ENCODE measurements at regions not wholly inside any gene's neighbourhood (a gene's known extent, or its start where the extent isn't known, plus 50 kb on each side); places are given as distances from the start of the nearest gene placed in this dataset.

DNA sequence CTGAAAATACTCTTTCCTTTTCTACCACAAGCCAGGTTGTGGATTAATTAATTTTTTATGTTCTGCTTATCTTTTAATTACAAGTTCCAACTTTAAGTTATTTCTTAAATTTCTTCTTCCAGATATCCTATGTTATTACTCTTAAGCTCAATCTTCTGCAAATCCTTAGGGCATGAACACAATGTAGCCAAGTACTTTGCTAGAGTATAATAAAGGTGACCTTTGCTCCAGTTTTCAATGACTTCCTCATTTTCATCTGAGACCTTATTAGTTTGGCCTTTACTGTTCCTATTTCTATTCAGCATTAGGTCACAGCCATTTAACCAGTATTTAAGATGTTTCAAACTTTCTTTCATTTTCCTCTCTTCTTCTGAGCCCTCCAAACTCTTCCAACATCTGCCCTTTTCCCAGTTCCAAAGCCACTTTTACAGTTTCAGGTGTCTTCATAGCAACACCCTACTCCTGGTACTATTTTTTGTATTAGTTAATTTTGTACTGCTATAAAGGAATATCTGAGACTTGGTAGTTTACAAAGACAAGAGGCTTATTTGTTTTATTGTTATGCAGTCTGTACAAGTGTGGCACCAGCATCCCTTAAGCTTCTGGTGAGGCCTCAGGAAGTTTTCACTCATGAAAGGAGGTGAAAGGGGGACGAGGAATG, 886.2 kb upstream of the GHITM start:
- Histone ChIP-seq H3K36me3 (no peaks in the 10 kb centered on the region), H3K4me3 (no peak overlapping the region), H3K27me3 (no peaks in the 10 kb centered on the region), H3K9me3 (peaks cover 0 to 24% (median 15%) of the 10 kb centered on the region in 4 donors), H3K4me1 (no peaks in the 10 kb centered on the region), H3K27ac (replicated peaks in 1 of 4) (no peak overlapping the region)
- TF ChIP-seq POLR2AphosphoS5 (IDR thresholded peaks at IDR 0.05) (no peak), EP300 (IDR thresholded peaks at IDR 0.05) (no peak), POLR2A (IDR thresholded peaks at IDR 0.05; ENCODE audit: low read depth) (no peak)
- TF ChIP-seq, protein P1, sequence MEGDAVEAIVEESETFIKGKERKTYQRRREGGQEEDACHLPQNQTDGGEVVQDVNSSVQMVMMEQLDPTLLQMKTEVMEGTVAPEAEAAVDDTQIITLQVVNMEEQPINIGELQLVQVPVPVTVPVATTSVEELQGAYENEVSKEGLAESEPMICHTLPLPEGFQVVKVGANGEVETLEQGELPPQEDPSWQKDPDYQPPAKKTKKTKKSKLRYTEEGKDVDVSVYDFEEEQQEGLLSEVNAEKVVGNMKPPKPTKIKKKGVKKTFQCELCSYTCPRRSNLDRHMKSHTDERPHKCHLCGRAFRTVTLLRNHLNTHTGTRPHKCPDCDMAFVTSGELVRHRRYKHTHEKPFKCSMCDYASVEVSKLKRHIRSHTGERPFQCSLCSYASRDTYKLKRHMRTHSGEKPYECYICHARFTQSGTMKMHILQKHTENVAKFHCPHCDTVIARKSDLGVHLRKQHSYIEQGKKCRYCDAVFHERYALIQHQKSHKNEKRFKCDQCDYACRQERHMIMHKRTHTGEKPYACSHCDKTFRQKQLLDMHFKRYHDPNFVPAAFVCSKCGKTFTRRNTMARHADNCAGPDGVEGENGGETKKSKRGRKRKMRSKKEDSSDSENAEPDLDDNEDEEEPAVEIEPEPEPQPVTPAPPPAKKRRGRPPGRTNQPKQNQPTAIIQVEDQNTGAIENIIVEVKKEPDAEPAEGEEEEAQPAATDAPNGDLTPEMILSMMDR (IDR thresholded peaks at IDR 0.05), result no peak
- DNase-seq (ENCODE audit: extremely low spot score), result no peak
- WGBS, result 80% methylated on average over 1 of the region's 1 CpG
- intact Hi-C loops (cut with DNase I), result no loop called here

DNA sequence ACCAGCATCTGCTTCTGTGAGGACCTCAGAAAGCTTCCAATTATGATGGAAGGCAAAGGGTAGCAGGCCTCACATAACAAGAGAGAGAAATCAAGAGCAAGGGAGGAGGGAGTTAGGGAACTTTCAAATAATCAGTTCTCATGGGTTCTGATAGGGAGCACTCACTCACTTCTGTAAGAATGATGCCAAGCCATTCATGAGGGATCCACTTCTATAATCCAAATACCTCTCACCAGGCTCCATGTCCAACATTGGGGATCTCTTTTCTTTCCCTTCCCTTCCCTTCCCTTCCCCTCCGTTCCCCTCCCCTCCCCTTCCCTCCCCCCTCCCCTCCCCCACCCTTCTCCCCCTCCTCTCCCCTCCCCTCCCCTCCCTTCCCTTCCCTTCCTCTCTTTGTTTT, 884.6 kb upstream of the GHITM start:
- Histone ChIP-seq H3K36me3 (no peaks in the 10 kb centered on the region), H3K4me3 (no peak overlapping the region), H3K9me3 (peaks cover 0 to 28% (median 15%) of the 10 kb centered on the region in 4 donors), H3K27me3 (no peaks in the 10 kb centered on the region), H3K27ac (replicated peaks in 1 of 4) (no peak overlapping the region), H3K4me1 (no peaks in the 10 kb centered on the region)
- no peak for DNase-seq (ENCODE audit: extremely low spot score)
- WGBS, result 69% methylated on average over 1 of the region's 1 CpG
- TF ChIP-seq POLR2AphosphoS5 (IDR thresholded peaks at IDR 0.05), result no peak
- intact Hi-C loops (cut with DNase I), result no loop called here

DNA sequence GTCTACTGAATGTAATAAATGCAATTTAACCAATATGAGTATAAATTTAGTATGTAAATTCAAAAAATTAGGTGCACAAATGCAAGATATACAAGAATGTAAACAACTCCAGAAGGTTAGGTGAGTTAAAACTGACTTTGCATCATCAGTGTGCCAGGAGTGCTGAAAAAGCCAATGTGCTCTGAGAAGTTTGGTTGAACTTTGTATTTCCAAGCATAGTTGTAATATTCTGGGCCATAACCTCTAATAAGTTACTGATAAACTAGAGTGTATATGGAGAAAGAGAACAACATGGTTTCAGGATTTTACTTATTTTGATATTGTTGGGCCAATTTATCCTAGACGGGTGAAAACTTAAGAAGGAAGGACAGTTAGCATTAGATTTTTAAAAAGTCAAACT, 876.9 kb upstream of the GHITM start:
- WGBS, result 96% methylated on average over 1 of the region's 1 CpG
- DNase-seq (ENCODE audit: extremely low spot score), result no peak
- no peak overlapping the region for H3K4me3 ChIP-seq
- H3K27me3 ChIP-seq, result no peaks in the 10 kb centered on the region
- intact Hi-C loops (cut with DNase I), result no loop called here
- TF ChIP-seq POLR2A (IDR thresholded peaks at IDR 0.05; ENCODE audit: low read depth), result no peak
- no peak for TF ChIP-seq EP300 (IDR thresholded peaks at IDR 0.05)
- no peak for TF ChIP-seq POLR2AphosphoS5 (IDR thresholded peaks at IDR 0.05)
- TF ChIP-seq, protein P1 (IDR thresholded peaks at IDR 0.05), result no peak
- H3K4me1 ChIP-seq, result no peaks in the 10 kb centered on the region
- no peaks in the 10 kb centered on the region for H3K36me3 ChIP-seq
- H3K9me3 ChIP-seq, result peaks cover 0 to 4% (median 2%) of the 10 kb centered on the region in 4 donors
- H3K27ac ChIP-seq (replicated peaks in 1 of 4), result no peak overlapping the region

DNA sequence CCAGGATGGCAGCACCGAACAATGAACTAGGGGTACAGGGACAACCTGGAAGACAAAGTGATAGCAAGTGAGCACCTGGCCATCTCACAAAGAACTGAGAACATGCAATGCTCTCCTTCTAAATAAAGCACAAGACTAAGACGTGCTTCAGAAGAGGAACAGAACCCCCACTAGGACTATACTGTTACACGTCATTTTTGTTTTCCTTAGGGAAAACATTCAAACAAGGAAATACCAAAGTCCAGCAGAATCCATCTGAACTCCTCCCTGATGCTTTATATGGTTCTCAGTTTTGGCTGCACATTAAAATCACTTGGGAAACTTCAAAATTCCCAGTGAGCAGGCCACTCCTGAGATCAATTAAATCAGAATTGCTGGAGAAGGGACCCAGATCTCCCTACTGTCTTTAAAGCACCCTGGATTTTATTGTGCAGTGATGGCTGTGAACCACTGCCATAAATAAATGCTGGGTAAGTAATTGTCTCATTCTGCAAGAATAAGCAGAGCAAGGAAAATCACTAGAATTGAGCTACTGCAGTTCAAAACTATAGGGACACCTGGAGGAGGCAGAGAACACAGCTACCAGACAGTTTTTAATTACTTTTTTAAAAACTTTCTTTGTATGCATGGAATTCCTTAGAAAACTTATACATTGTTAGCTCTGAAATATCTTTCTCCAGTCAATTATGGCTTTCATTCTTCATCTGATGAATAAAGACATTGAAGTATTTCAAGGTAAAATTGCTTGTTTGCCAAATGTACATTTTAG, 866.5 kb upstream of the GHITM start:
- Histone ChIP-seq H3K9me3 (no peaks in the 10 kb centered on the region), H3K36me3 (no peaks in the 10 kb centered on the region), H3K27me3 (no peaks in the 10 kb centered on the region), H3K4me1 (no peaks in the 10 kb centered on the region), H3K27ac (replicated peaks in 1 of 4) (no peak overlapping the region), H3K4me3 (no peak overlapping the region)
- intact Hi-C loops (cut with DNase I), result no loop called here
- TF ChIP-seq, protein P1 (IDR thresholded peaks at IDR 0.05), result no peak
- TF ChIP-seq POLR2A (IDR thresholded peaks at IDR 0.05; ENCODE audit: low read depth) (no peak), EP300 (IDR thresholded peaks at IDR 0.05) (no peak), POLR2AphosphoS5 (IDR thresholded peaks at IDR 0.05) (no peak)
- WGBS, result 49% methylated on average over 3 of the region's 3 CpGs
- DNase-seq (ENCODE audit: extremely low spot score), result no peak

DNA sequence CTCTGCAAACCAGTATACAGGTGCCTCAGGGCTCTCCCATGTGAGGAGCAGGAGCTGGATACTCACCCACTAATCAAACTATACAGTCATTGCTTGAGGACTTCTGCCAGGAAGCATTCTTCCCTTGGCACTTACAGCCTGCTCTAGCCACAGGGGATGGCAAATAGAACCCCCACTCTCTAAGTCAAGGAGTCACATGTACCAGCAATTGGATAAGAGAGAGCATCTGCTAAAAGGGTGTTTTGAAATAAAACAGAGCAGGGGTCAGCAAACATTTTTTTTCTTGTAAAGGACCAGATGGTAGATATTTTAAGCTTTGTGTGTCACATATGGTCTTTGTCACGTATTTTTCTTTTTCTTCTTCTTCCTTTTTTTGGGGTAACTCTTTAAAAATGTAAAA, 865.2 kb upstream of the GHITM start:
- WGBS, result 25% methylated on average over 1 of the region's 1 CpG
- intact Hi-C loops (cut with DNase I), result no loop called here
- TF ChIP-seq, protein P1 (IDR thresholded peaks at IDR 0.05), result no peak
- no peak for TF ChIP-seq POLR2AphosphoS5 (IDR thresholded peaks at IDR 0.05)
- no peak for TF ChIP-seq EP300 (IDR thresholded peaks at IDR 0.05)
- TF ChIP-seq POLR2A (IDR thresholded peaks at IDR 0.05; ENCODE audit: low read depth), result no peak
- Histone ChIP-seq H3K9me3 (no peaks in the 10 kb centered on the region), H3K27me3 (no peaks in the 10 kb centered on the region), H3K36me3 (no peaks in the 10 kb centered on the region), H3K4me1 (no peaks in the 10 kb centered on the region), H3K27ac (replicated peaks in 1 of 4) (no peak overlapping the region), H3K4me3 (no peak overlapping the region)
- DNase-seq (ENCODE audit: extremely low spot score), result no peak
